Neural progenitor cell (in vitro differentiated cells): ENCODE measurements at regions not wholly inside any gene's neighbourhood (a gene's known extent, or its start where the extent isn't known, plus 50 kb on each side); places are given as distances from the start of the nearest gene placed in this dataset.

Experiments used
- CTCF ChIP-seq: fragments of 200-600 bp; sonication (generic); IDR thresholded peaks from 2 replicates; pipeline ENCODE4 v1.5.1; 2017; ENCODE audit warnings: antibody characterized with exemption, mild to moderate bottlenecking
- EZH2 ChIP-seq: fragments of 200-600 bp; sonication (generic); IDR thresholded peaks from 2 replicates; pipeline ENCODE4 v1.6.1; 2017; ENCODE audit warnings: antibody characterized with exemption, mild to moderate bottlenecking, moderate library complexity
- EZH2phosphoT487 ChIP-seq: fragments of 200-600 bp; sonication (generic); IDR thresholded peaks from 2 replicates; pipeline ENCODE4 v1.6.1; 2017; ENCODE audit warnings: antibody characterized with exemption

GRCh38 chr6:47400581-47400980 is 77.0 kb upstream of the CD2AP start:
- TF ChIP-seq CTCF = no peak
- no peak for TF ChIP-seq EZH2
- TF ChIP-seq EZH2phosphoT487 = no peak
